Islet of Langerhans (tissue), 1 donor: ENCODE measurements at regions not wholly inside any gene's neighbourhood (a gene's known extent, or its start where the extent isn't known, plus 50 kb on each side); places are given as distances from the start of the nearest gene placed in this dataset.

Source experiments
- FAIRE-seq: peaks from one replicate; lab custom pipeline; 2011; peaks lifted over from hg19 to GRCh38; lab: Jason Lieb, UNC

DNA sequence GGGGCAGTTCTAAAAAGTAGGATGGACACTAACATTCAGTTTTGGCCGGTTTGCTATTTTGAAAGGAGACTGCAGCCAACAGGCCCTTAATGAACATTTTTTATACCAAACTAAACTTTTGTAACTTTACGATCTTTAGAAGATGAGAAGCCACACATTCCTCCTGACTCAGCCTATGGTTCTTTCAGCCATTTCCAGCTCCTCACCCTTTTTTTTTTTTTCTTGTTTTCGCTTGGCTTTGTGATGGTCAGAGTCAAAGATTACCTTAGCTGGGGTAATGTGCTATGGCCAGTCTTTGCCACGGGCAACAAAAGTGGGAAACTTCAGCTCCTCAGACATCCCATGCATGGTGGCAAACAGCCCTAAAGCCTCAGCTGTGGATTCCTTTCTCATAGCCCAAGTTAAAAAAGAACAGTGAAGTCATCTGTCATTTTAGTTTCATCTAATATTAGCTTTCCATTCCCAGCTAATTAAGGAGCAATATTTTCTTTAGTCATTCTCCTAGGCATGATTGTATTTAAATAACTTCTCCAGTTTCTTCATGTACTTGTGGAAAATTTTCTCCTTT is 368.7 kb downstream of the MFSD1 start:
- no peak for FAIRE-seq

DNA sequence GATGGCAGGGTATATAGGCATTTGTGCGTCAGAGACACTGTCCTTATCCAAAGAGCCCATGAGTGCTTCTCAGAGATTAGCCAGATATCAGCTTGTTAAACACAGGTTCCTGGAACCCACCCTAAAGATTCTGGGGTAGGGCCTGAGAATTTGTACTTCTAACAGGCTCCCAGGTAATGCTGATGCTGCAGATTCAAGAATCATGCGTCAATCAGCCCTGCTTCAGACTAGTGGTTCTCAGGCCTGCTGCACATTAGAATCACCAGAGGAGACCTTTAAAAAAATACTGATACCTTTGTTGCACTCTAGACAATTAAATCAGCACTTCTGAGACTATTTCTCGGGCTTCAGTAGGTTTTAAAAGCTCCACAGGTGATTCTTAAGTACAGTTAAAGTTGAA is 369.5 kb downstream of the MFSD1 start:
- no peak for FAIRE-seq

DNA sequence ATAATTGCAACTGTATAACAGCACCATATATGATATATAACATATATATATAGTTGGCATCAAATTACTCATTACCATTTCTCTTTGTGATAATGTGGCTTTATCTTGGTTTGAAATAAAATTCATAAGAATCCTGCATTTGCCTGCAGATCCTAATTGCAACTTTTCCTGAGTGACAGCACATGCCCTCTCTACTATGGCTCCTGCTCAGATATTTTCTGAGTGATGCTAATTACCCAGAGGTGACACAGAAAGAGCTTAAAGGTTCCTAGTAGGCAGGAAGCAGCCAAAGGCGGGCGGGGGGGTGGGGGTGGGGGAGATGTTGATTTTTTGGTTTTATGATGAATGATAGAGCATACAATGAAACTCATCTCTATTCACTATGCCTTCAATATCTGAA is 370.6 kb downstream of the MFSD1 start:
- FAIRE-seq, result no peak

DNA sequence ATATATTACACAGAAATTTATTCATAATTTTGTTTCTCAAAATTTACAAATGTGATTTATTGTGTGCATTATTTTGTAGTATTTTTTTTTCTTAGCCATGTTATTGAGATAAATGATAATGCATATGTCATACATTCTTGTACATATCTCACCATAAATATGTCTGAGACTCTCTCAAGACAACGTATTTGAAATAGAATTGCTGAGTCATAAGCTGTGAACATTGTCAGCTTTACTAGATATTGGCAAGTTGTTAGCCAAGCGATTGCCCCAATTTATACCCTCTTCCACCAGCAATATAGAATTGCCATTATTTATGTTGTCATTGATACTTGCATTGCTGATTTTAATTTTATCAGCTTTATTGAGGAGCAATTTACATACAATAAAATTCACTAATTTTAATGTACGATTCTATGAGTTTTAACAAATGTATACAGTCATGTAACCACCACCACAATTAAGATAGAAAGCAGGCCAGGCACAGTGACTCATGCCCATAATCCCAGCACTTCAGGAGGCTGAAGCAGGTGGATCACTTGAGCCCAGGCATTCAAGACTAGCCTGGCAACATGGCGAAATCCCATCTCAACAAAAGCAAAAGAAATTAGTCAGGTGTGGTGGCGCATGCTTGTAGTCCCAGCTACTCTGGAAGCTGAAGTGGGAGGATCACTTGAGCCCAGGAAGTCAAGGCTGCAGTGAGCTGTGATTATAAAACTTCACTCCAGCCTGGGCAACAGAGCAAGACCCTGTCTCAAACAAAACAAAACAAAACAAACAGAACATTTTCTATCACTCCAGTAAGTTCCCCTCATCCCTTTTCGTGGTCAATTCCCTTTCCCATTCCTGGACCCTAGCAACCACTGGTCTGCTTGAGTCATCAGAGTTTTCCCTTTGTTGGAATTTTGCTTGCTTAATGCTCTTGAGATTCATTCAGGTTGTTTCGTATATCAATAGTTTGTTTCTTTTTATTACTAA is 373.1 kb downstream of the MFSD1 start:
- no peak for FAIRE-seq

DNA sequence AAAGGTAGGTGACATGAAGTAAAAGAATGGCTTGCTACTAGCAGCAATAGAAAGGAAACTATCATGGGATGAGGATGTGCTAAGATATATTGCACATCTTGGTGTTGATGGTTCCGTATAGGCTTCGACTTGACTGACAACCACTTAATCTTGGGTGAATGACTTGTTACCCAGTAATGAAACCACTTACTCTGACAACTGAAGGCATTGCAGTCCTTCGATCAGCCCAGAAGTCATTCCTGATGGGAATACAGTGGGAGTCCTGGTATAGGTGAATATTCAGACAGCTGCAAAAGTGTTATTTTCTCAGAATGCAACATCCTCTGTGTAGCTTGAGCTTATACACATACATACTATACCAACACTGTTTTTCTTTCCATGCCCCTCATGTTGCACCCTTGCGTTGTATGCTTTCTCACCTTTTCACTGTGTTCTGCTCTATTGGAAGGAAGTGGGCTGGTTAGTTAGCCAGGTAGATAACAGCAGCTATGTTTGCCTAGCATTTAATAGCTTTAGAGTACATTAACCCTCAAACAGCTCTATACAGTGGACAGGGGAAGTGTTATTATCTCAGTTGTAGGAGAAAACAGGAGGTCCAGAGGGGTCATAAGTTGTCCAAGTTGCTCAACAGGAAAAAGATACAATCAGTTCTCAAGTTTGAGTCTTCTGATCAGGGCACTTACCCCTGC is 376.5 kb downstream of the MFSD1 start:
- no peak for FAIRE-seq

DNA sequence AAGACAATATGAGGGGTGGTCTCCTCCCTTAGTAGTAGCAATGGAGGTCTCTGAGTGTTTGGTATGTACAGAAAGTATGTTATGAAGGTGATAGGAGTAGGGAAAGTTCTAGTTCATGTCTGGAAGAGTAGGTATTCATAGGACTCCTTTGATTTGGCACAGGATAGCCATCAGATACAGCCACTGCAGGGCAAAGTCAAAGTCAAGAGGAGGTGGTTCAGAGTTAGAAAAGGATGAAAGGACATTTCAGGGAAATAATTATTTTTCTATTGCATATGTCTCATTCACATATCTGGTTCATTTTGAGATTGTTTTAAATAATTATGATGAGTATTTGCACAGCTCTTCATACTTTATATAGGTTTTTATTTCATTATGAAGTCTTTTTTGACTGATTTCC is 381.1 kb downstream of the MFSD1 start:
- no peak for FAIRE-seq

DNA sequence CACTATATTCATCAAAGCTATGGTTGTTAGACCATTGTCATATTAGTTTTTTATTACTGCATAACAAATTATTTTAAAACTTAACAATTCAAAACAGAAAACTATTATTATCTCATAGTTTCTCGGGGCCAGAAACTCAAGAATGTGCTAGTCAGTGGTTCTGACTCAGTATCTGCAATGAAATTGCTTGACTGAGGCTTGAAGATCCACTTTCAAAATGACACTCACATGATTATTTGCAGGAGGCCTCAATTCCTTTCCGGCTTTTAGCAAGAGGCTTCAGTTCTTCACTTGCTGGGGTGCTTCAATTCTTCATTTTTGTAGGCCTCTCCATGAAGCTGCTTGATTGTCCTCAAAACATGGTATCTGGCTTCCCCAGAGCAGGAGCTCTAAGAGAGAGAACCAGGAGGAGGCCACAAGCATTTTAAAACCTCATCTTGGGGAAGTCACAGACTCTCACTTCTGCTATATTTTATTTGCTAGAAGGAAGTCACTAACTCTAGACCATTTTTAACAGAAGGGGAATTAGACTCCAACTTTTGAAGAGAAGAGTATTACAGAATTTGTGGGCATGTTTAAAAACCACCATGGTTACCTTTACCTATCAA is 383.7 kb downstream of the MFSD1 start:
- FAIRE-seq, result no peak

DNA sequence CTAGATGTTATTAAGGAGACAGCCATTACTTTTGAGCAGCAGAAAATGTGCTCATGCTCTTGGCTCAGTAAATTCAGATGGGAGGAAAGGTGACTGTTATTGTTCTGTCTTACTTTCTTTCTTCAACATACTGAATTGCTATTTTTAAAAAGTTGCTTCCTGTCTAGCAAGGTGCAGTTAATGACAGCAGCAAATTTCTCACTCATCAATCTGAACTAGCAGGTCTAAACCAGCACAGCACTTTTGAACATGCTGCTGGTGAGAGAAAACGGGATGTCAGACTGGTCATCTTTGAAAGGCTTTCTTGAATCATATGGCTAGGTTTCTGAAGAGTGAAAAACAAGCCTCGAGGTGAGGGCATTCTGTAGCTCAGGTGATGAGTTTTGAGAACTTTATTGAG is 384.7 kb downstream of the MFSD1 start:
- FAIRE-seq, result no peak

DNA sequence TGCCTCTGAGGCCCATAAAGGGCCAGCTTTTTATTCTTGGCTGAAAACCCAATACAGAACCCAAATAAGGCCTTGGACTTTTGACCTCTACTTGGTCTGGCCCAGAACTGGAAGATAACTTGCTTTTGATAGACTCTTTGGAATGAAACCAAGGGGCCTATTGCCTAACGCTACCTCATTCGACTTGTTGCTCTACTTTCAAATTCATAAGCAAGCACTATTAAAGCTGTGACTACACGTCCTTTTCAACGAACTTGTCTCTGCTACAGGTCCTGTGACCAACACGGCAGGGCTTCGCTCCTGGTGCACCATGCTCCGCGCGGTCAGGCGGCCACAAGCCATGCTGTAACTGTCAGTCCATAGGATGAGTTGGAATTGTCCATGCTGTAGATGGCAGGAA is 385.4 kb downstream of the MFSD1 start:
- no peak for FAIRE-seq

DNA sequence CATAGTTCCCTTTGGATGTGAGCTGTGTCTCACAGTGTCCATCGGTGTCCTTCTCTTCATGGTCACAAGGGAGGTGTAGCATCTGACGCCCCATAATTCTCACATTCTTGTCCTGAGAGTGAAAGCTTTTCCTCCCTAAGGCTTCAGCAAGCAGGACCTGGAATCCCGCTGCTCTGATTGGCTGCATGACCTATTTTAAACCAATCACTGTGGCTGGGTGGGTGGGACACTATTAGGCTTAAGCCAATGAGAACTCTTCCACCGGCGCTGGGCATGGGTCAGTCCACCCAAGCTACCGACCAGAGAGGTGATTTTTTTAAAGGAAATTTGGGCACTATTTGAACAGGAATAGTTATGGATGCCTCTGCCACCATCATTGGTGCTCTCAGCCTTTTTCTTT is 385.9 kb downstream of the MFSD1 start:
- FAIRE-seq, result no peak

DNA sequence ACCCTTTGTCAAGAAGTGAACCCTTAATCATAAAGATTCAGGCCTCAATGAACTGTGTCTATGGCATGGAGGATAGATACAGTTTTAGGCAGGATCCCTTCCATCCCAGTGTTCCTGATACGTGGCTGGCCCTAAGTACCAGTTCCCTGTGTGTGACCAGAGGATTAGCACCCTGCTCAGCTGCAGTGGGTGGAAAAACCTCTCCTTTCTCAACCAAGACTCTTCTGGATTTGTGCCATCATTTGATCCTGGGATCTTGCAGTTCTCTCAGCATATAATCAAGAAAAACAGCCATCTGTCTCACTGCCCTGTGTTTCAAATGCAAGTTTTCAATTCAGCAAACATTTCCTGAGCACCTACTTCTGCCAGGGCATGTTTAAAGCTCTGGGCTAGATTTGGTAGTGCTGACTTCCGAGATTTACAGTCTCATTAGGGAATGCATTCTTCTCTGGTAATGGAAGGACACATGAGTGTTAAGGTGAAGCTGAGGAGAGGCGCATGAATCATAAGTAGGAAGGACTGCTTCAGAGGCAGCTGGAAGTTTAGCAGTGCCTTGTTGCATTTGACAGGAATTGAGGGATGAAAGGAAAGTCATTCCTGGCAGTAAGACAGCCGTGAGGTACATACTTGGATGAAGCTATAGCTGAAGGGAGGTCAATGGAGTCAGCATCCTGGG is 388.3 kb downstream of the MFSD1 start:
- no peak for FAIRE-seq

DNA sequence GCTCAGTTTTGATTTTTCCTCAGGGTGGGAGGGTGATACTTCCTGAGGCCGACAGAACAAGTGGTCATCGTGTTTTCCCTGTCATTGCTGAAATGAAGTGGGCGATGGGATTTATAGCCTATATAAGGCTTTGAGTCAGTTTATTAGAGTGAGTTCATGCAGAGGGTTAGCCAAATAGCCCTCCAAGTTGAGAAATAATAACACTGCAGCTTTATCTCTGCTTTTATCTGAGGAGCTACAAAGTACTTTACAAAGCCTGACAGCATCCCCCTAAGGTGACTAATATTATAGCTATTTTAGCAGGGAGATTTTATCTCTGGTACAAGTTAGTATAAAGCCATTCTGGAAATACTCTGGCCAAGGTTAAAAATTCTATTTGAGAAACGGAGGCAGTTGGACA is 389.6 kb downstream of the MFSD1 start:
- FAIRE-seq, result no peak

DNA sequence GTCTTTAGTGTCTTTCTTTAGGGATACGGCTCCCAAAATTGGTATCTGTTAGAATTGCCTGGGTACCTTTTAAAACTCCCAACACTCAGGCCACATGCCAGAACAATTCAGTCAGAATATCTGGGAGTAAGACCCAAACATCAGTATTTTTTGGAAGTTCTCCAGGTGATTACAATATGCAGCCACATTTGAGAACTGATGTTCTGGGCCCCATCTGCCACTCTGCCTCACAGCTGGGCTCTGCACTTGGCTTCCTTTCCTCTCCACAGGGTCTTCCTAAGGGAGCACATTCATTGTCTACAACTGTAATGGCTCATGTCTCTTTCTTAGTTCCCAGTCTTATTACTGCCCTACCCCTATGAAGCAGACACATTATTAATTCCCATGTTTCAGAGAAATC is 394.5 kb downstream of the MFSD1 start:
- FAIRE-seq, result no peak

DNA sequence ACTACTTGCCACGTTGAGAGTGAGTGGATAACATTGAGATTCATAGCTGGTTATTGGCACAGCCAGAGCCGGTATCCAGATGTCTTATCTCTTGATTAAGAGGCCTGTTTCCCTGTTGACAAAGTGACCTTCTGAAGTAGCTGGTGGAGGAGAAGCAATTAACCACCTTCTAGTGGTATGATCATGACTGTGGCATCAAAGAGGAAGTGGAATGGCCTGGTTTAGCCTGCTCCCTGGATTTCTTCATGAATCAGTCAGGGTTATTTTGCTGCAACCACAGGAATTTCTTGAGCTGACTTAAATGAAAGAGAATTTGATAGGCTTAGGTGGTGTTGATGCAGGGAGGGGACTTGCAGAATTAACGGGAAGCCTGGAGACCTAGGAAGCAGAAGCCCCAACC is 398.3 kb downstream of the MFSD1 start:
- FAIRE-seq, result no peak

DNA sequence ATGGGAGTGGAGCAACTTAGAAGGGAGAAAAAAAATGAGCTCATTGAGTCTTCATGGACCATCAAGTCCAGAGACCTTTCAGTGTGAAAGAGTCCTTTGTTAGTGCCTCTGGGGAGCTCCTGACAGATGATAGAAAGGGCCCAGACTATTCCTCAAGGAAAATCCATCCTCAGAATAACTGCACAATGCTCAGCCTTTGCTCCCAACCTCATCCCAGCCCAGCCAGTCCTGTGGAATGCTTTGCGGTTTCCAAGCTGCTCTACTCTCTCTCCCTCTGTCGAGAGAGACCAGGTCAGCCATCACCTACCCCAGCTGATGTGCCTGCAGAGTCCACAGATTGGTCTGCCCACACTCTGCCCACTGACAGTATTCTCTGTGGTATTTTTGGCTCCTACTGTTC is 406.2 kb downstream of the MFSD1 start:
- FAIRE-seq, result no peak

DNA sequence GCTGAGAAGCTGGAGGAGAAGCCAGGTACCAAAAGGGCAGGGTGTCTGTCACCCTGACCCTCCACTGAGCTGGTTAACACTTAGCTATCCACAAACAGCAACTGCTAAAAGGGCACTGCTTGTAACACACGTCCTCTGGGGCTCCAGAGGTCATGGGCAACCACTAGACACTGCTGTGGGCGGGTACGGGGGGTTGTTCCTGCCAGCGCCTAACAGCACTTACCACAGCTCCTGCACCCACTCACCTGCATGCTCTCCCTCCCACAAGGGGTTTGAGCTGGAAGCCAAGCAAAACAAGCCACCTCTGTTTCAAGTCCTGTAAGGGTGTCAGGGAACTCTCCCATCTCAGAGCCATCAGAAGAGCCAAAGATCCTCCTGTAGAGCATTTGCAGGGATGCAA is 407.6 kb downstream of the MFSD1 start:
- FAIRE-seq, result no peak

DNA sequence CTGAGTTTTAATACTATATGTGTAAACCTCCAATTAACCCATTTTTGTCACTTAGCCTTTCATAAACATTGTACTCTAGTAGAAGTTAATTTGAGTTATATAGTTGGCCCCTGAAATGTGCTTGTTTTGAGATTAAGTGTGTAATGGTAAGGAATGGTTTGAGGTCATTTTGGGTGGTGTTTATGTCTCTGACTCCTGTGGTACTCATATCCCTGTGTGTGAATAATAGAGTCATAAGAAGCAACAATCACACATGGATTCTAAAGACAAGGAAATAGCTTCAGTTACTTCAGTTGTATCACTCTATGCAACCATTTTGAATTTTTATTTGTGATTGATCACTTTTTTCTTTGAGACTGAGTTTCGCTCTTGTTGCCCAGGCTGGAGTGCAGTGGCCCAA is 408.5 kb downstream of the MFSD1 start:
- no peak for FAIRE-seq

DNA sequence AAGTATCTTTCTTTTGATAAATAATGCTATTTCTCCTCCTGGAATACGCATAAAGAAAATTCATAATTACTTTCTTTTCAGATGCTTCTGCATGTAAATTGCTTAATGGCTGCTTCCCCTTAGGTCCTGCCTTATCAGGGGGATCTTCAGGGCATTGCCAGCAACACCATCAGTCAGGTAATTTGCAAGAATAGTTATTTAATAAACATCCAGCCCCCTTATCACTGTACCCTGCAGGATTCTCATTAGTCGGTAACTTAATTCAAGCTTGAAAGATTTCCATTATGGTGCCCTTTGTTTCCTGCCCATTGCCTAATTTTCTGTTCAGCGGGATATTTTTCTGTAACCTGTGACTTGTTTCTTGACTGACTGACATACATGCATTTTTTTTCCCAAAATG is 414.5 kb downstream of the MFSD1 start:
- FAIRE-seq, result no peak

DNA sequence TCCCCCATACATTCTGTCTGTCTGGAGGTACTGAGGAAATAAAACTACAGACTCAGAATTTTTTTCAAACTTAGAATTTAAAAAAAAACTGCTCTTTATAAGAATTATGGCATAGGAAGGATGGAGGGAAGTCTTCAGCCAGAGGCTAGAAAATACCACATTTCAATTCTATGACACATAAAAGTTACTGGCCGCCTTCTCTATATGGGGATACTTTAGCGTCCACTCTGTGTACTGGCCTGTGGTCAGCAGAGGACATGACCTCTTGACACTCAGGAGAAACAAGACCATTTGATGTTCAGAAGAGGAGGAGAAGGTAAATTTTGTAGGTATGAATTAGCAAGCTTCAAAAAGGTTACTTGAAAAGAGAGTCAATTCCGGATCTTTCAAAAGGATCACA is 417.4 kb downstream of the MFSD1 start:
- no peak for FAIRE-seq

DNA sequence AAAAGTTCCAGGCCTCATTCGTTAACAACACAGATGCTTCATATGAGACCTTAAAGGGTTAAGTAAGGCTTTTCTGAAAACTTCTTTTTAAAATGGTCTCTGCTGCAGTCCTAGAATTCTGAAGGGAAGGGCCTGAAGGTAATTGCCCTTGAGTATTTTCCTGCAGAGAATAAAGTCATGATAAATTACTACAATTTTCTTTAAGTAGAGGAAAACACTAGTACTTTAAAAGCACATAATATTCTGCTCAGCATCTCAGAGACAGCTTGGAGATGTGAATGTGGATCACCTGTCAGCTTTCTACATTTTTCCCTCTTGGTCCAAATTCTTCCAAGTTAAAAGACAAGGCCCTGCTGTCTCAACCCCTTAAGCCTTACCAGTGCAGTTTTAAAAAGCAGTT is 419.5 kb downstream of the MFSD1 start:
- FAIRE-seq, result no peak

DNA sequence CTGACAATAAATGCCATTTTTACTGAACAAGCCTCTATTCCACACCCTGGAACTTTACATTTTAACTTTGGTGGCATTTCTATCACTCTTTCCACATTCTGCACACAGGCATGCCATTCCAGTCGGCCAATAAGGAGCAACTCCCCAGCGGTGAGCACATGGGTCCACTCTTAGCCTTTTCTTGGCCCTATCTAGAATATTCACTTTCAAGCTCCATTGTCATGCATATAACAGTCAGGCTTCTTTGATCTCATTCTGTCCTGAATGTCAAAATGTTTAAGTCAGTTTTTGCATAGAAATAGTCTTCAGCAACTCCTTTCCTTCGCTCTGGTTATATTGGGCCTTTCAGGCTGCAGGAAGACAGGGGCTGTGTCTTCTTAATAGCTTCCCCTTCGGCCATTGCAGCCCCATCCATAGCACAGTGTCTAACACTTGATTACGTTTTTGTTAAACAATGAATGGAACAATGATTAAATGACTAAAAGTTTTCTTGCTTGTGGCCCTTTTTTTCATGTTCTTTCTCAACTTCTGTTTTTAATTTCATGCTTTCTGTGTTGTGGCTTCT is 427.3 kb downstream of the MFSD1 start:
- FAIRE-seq, result no peak

DNA sequence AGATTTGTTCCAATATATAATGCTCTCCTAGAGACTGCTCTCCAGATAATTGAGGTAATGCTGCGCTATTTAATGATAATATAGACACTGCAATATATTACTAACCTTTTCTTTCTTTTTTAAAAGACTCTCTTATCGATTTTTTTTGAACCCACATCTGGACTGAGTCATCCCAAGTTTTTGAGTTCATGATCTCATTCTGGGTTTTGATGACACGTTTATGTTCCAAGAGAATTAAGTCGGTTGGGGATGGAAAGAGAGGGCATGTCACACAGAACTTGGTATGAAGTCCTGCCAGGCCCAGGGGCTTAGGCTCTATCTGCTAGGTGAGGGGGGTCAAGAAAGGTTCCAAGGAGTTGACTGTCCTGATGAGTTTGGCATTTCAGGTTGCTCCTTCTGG is 431.1 kb downstream of the MFSD1 start:
- FAIRE-seq, result no peak
